ENCODE measurements at regions not wholly inside any gene's neighbourhood (a gene's known extent, or its start where the extent isn't known, plus 50 kb on each side); places are given as distances from the start of the nearest gene placed in this dataset.

GRCh38 chr2:52308156-52308555 is 1276.2 kb upstream of the NRXN1 start (continued):
- TF ChIP-seq ZIC2 (tag by site-specific recombination; IDR thresholded peaks at IDR 0.05) = no peak
- no peak for TF ChIP-seq ZNF350 (tag by site-specific recombination; IDR thresholded peaks at IDR 0.05)

DNA sequence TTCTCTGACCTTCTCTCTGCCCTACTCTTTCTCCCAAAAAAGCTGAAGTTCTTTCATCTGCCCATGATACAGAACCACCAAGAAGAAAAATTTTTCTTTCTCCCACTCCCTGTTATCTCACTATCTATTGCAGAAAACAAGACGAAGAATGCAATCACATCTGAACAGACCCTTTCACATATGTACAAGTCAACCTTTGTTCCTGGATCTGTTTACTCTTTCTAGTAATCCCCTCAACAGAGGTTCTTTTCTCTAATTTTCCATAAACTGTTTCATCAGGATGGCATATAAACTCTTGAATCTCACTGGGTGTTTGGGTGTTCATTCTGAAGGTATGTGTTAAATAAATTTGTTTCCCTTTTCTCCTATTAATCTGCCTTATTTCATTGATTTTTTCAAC is 1262.7 kb upstream of the NRXN1 start:
- ChIA-PET POLR2A (no interaction called here), CTCF (no interaction called here)
- no peaks in the 10 kb centered on the region for H3K9me3 ChIP-seq (ENCODE audit: control insufficient read depth, insufficient read depth, low read depth, low read length)
- H3K4me3 ChIP-seq (ENCODE audit: low read depth, low read length) = no peak overlapping the region
- TF ChIP-seq, protein P1, sequence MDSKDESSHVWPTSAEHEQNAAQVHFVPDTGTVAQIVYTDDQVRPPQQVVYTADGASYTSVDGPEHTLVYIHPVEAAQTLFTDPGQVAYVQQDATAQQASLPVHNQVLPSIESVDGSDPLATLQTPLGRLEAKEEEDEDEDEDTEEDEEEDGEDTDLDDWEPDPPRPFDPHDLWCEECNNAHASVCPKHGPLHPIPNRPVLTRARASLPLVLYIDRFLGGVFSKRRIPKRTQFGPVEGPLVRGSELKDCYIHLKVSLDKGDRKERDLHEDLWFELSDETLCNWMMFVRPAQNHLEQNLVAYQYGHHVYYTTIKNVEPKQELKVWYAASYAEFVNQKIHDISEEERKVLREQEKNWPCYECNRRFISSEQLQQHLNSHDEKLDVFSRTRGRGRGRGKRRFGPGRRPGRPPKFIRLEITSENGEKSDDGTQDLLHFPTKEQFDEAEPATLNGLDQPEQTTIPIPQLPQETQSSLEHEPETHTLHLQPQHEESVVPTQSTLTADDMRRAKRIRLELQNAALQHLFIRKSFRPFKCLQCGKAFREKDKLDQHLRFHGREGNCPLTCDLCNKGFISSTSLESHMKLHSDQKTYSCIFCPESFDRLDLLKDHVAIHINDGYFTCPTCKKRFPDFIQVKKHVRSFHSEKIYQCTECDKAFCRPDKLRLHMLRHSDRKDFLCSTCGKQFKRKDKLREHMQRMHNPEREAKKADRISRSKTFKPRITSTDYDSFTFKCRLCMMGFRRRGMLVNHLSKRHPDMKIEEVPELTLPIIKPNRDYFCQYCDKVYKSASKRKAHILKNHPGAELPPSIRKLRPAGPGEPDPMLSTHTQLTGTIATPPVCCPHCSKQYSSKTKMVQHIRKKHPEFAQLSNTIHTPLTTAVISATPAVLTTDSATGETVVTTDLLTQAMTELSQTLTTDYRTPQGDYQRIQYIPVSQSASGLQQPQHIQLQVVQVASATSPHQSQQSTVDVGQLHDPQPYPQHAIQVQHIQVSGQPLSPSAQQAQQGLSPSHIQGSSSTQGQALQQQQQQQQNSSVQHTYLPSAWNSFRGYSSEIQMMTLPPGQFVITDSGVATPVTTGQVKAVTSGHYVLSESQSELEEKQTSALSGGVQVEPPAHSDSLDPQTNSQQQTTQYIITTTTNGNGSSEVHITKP (tag by site-specific recombination; IDR thresholded peaks at IDR 0.05) = no peak
- TF ChIP-seq ZNF518A (tag by site-specific recombination; conservative IDR thresholded peaks at IDR 0.05; ENCODE audit: low read depth) = no peak
- H3K36me3 ChIP-seq (ENCODE audit: control insufficient read depth in 2 of 2, insufficient read depth in 1 of 2, low read length in 2 of 2) = no peaks in the 10 kb centered on the region
- H3K4me1 ChIP-seq (ENCODE audit: control insufficient read depth, insufficient read depth, low read length) = no peaks in the 10 kb centered on the region
- no peak overlapping the region for H3K27ac ChIP-seq (ENCODE audit: extremely low read depth, low read depth, low read length)

DNA sequence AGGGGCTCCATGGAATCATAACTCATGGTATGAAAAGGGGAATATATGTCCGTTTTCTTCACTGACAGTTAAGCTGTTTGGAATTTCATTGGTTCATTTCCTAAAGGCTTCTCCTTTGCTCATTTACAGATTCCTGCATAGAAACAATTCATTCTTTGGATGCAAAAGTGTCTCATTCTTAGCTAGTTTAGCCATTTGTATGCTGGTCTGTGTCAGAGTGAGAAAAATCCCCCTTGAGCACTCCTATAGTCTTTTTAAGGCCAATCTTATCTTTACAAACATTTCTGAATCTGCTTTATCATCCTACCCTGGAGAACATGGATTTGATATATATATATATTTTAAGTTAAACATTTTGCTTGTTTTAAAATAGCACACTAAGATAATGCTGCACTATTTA is 1260.9 kb upstream of the NRXN1 start:
- TF ChIP-seq ZNF791 (tag by site-specific recombination; IDR thresholded peaks at IDR 0.05) (no peak), ZNF560 (tag by site-specific recombination; IDR thresholded peaks at IDR 0.05; ENCODE audit: borderline replicate concordance) (no peak)
- CTCF ChIA-PET = no interaction called here
- Histone ChIP-seq H3K9me3 (ENCODE audit: control insufficient read depth, insufficient read depth, low read depth, low read length) (no peaks in the 10 kb centered on the region), H3K4me3 (ENCODE audit: low read depth, low read length) (no peak overlapping the region), H3K27ac (ENCODE audit: extremely low read depth, low read depth, low read length) (no peak overlapping the region), H3K4me1 (ENCODE audit: control insufficient read depth, insufficient read depth, low read length) (no peaks in the 10 kb centered on the region), H3K36me3 (ENCODE audit: control insufficient read depth in 2 of 2, insufficient read depth in 1 of 2, low read length in 2 of 2) (no peaks in the 10 kb centered on the region)
- POLR2A ChIA-PET = no interaction called here

DNA sequence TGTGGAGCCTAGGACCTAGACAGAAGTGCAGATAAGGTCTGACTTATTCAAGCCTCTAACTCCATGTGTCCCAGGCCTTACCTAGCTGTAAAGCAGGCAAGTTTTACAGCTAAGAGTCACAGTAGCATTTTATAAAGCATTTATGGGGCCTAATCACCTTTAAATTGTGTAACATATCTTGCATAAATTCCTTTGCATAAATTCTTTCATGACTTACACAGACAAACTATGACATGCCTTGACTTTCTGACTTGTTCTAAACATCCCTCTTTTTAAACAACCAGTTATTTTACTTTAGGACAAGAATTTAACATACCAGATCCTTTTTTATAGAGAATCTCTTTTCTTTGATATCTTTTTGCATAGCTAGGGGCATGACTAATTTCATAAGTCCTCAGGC is 1257.8 kb upstream of the NRXN1 start:
- ChIA-PET CTCF (no interaction called here), POLR2A (no interaction called here)
- no peak overlapping the region for H3K4me3 ChIP-seq (ENCODE audit: low read depth, low read length)
- H3K36me3 ChIP-seq (ENCODE audit: control insufficient read depth in 2 of 2, insufficient read depth in 1 of 2, low read length in 2 of 2) = no peaks in the 10 kb centered on the region
- no peaks in the 10 kb centered on the region for H3K9me3 ChIP-seq (ENCODE audit: control insufficient read depth, insufficient read depth, low read depth, low read length)
- H3K27ac ChIP-seq (ENCODE audit: extremely low read depth, low read depth, low read length) = no peak overlapping the region
- no peaks in the 10 kb centered on the region for H3K4me1 ChIP-seq (ENCODE audit: control insufficient read depth, insufficient read depth, low read length)
- no peak for TF ChIP-seq ZNF571 (tag by site-specific recombination; IDR thresholded peaks at IDR 0.05)
- no peak for TF ChIP-seq ZNF302 (tag by site-specific recombination; IDR thresholded peaks at IDR 0.05; ENCODE audit: low read depth)
- no peak for TF ChIP-seq ZNF114 (tag by site-specific recombination; IDR thresholded peaks at IDR 0.05)
- TF ChIP-seq ZNF768 (tag by site-specific recombination; IDR thresholded peaks at IDR 0.05) = no peak
- no peak for TF ChIP-seq ZNF433 (tag by site-specific recombination; IDR thresholded peaks at IDR 0.05; ENCODE audit: low read depth)
- no peak for TF ChIP-seq ZNF112 (tag by site-specific recombination; IDR thresholded peaks at IDR 0.05)
- TF ChIP-seq ZNF292 (tag by site-specific recombination; IDR thresholded peaks at IDR 0.05; ENCODE audit: borderline replicate concordance, low read depth) = no peak
- TF ChIP-seq ZNF174 (tag by site-specific recombination; IDR thresholded peaks at IDR 0.05) = no peak
- TF ChIP-seq, protein P2, sequence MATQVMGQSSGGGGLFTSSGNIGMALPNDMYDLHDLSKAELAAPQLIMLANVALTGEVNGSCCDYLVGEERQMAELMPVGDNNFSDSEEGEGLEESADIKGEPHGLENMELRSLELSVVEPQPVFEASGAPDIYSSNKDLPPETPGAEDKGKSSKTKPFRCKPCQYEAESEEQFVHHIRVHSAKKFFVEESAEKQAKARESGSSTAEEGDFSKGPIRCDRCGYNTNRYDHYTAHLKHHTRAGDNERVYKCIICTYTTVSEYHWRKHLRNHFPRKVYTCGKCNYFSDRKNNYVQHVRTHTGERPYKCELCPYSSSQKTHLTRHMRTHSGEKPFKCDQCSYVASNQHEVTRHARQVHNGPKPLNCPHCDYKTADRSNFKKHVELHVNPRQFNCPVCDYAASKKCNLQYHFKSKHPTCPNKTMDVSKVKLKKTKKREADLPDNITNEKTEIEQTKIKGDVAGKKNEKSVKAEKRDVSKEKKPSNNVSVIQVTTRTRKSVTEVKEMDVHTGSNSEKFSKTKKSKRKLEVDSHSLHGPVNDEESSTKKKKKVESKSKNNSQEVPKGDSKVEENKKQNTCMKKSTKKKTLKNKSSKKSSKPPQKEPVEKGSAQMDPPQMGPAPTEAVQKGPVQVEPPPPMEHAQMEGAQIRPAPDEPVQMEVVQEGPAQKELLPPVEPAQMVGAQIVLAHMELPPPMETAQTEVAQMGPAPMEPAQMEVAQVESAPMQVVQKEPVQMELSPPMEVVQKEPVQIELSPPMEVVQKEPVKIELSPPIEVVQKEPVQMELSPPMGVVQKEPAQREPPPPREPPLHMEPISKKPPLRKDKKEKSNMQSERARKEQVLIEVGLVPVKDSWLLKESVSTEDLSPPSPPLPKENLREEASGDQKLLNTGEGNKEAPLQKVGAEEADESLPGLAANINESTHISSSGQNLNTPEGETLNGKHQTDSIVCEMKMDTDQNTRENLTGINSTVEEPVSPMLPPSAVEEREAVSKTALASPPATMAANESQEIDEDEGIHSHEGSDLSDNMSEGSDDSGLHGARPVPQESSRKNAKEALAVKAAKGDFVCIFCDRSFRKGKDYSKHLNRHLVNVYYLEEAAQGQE (tag by site-specific recombination; IDR thresholded peaks at IDR 0.05) = no peak
- no peak for TF ChIP-seq ZNF792 (tag by site-specific recombination; IDR thresholded peaks at IDR 0.05)
- no peak for TF ChIP-seq FEZF1 (tag by site-specific recombination; IDR thresholded peaks at IDR 0.05)
